ENCODE measurements at regions not wholly inside any gene's neighbourhood (a gene's known extent, or its start where the extent isn't known, plus 50 kb on each side); places are given as distances from the start of the nearest gene placed in this dataset.

GRCh38 chr7:113770146-113770738, 148.6 kb downstream of the PPP1R3A start:
- TF ChIP-seq CTCF (conservative IDR thresholded peaks at IDR 0.05) (no peak), ZFX (IDR thresholded peaks at IDR 0.05) (no peak)

All from C4-2B (cell line).